ENCODE measurements at regions not wholly inside any gene's neighbourhood (a gene's known extent, or its start where the extent isn't known, plus 50 kb on each side); places are given as distances from the start of the nearest gene placed in this dataset.

- intact Hi-C loops (cut with micrococcal nuclease; ENCODE audit: unreplicated experiment) = no loop called here
- POLR2A ChIA-PET (ENCODE audit: unreplicated experiment) = no interaction called here
- CTCF ChIA-PET = no interaction called here
Measured at GRCh38 chrX:147710301-147710700, 201.4 kb upstream of the FMR1 start.

DNA sequence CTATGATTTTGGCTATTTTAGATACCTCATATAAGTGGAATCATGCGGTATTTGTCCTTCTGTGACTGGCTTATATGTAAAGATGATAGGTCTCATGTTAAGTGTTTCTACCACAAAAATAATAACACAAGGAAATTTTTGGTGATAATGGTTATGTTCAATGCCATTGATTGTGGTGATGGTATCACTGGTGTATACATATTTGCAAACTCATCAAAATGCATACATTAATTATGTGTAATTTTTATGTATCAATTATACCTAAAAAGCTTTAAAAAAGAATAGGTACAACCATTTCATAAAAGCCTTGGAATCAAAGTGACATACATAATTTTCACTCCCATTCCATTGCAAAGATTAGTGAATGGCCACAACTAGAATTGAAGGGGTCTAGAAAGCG is 178.3 kb upstream of the FMR1 start:
- BruUV-seq (replicated peaks) = no TSS peak
- H3K27ac ChIP-seq = no peak overlapping the region
- no peak overlapping the region for H3K4me2 ChIP-seq
- H3K36me3 ChIP-seq (ENCODE audit: low read depth) = no peaks in the 10 kb centered on the region
- TF ChIP-seq EZH2 (IDR thresholded peaks at IDR 0.05; ENCODE audit: low read depth) = no peak
- TF ChIP-seq, protein P1, sequence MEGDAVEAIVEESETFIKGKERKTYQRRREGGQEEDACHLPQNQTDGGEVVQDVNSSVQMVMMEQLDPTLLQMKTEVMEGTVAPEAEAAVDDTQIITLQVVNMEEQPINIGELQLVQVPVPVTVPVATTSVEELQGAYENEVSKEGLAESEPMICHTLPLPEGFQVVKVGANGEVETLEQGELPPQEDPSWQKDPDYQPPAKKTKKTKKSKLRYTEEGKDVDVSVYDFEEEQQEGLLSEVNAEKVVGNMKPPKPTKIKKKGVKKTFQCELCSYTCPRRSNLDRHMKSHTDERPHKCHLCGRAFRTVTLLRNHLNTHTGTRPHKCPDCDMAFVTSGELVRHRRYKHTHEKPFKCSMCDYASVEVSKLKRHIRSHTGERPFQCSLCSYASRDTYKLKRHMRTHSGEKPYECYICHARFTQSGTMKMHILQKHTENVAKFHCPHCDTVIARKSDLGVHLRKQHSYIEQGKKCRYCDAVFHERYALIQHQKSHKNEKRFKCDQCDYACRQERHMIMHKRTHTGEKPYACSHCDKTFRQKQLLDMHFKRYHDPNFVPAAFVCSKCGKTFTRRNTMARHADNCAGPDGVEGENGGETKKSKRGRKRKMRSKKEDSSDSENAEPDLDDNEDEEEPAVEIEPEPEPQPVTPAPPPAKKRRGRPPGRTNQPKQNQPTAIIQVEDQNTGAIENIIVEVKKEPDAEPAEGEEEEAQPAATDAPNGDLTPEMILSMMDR (conservative IDR thresholded peaks at IDR 0.05) = no peak
- ChIA-PET CTCF (no interaction called here), POLR2A (ENCODE audit: unreplicated experiment) (no interaction called here)
- no peak for DNase-seq
- H3K79me2 ChIP-seq (ENCODE audit: low read depth) = no peaks in the 10 kb centered on the region
- no peaks in the 10 kb centered on the region for H3K27me3 ChIP-seq (ENCODE audit: insufficient read depth, low read depth)
- no peaks in the 10 kb centered on the region for H3K4me1 ChIP-seq (replicated peaks; ENCODE audit: insufficient read depth)
- H3F3A ChIP-seq (ENCODE audit: insufficient read depth, low read depth) = no peaks in the 10 kb centered on the region
- no peak overlapping the region for H2AFZ ChIP-seq
- H4K20me1 ChIP-seq (ENCODE audit: insufficient read depth) = no peaks in the 10 kb centered on the region
- no peaks in the 10 kb centered on the region for H3K9me2 ChIP-seq (ENCODE audit: insufficient read depth)
- H3K4me3 ChIP-seq = no peak overlapping the region
- intact Hi-C loops (cut with micrococcal nuclease; ENCODE audit: unreplicated experiment) = no loop called here
- no peaks in the 10 kb centered on the region for H3K9me3 ChIP-seq (ENCODE audit: insufficient read depth, low read depth)

More at GRCh38 chrX:147710301-147710700, 201.4 kb upstream of the FMR1 start:
- Histone ChIP-seq H3K36me3 (ENCODE audit: low read depth) (no peaks in the 10 kb centered on the region), H3K27me3 (ENCODE audit: insufficient read depth, low read depth) (no peaks in the 10 kb centered on the region), H3K4me3 (no peak overlapping the region), H3K9me3 (ENCODE audit: insufficient read depth, low read depth) (no peaks in the 10 kb centered on the region; the same call in 1 of the 2 replicates), H4K20me1 (ENCODE audit: insufficient read depth) (no peaks in the 10 kb centered on the region), H2AFZ (no peak overlapping the region), H3K4me2 (no peak overlapping the region), H3K9me2 (ENCODE audit: insufficient read depth) (no peaks in the 10 kb centered on the region), H3F3A (ENCODE audit: insufficient read depth, low read depth) (no peaks in the 10 kb centered on the region), H3K4me1 (replicated peaks; ENCODE audit: insufficient read depth) (no peaks in the 10 kb centered on the region), H3K27ac (no peak overlapping the region), H3K79me2 (ENCODE audit: low read depth) (no peaks in the 10 kb centered on the region)
- no TSS peak for BruUV-seq (replicated peaks)
- TF ChIP-seq, protein P1 (conservative IDR thresholded peaks at IDR 0.05) = no peak
- no peak for TF ChIP-seq EZH2 (IDR thresholded peaks at IDR 0.05; ENCODE audit: low read depth)
- no peak for DNase-seq

DNA sequence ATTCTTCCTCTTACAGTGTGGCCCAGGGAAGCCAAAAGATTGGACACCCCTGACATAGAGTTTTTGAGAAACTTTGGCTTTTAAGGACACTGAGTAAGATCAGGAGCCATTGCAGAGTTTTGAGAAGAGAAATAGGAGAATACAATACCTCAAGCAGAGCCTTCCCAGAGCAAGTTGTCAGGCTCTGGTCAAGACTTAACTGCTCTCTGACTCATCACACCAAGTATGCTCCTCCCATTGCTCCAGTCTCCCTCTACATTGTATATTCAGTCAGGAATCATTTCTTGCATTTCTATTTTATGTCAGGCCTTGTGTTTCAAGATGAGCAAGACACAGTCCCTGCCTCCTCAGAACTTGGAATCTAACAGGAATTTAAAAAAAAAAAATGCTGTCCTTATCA is 176.4 kb upstream of the FMR1 start:
- no peak overlapping the region for H3K4me3 ChIP-seq
- ChIA-PET POLR2A (ENCODE audit: unreplicated experiment) (no interaction called here), CTCF (no interaction called here)
- no TSS peak for BruUV-seq (replicated peaks)
- no peaks in the 10 kb centered on the region for H3K27me3 ChIP-seq (ENCODE audit: insufficient read depth, low read depth)
- no peaks in the 10 kb centered on the region for H3K79me2 ChIP-seq (ENCODE audit: low read depth)
- no peak for TF ChIP-seq EZH2 (IDR thresholded peaks at IDR 0.05; ENCODE audit: low read depth)
- TF ChIP-seq, protein P1 (conservative IDR thresholded peaks at IDR 0.05) = no peak
- no peaks in the 10 kb centered on the region for H3K36me3 ChIP-seq (ENCODE audit: low read depth)
- no peak for DNase-seq
- H3K27ac ChIP-seq = no peak overlapping the region
- H3F3A ChIP-seq (ENCODE audit: insufficient read depth, low read depth) = no peaks in the 10 kb centered on the region
- no peak overlapping the region for H3K4me2 ChIP-seq
- H4K20me1 ChIP-seq (ENCODE audit: insufficient read depth) = no peaks in the 10 kb centered on the region
- no peaks in the 10 kb centered on the region for H3K9me2 ChIP-seq (ENCODE audit: insufficient read depth)
- intact Hi-C loops (cut with micrococcal nuclease; ENCODE audit: unreplicated experiment) = no loop called here
- H3K9me3 ChIP-seq (ENCODE audit: insufficient read depth, low read depth) = no peaks in the 10 kb centered on the region
- H2AFZ ChIP-seq = no peak overlapping the region
- H3K4me1 ChIP-seq (replicated peaks; ENCODE audit: insufficient read depth) = no peaks in the 10 kb centered on the region
